Epithelial cell of esophagus (primary cell): ENCODE measurements at regions not wholly inside any gene's neighbourhood (a gene's known extent, or its start where the extent isn't known, plus 50 kb on each side); places are given as distances from the start of the nearest gene placed in this dataset.
"Not testable (repeated sequence)": the region's sequence is repeated elsewhere in the genome, so short reads cannot be mapped to it uniquely, and the experiment has no call there.

Experiments
- DNase-seq: peaks from one replicate; pipeline ENCODE4 v3.0.0; 2010; ENCODE audit warnings: low read depth
- H3K4me3 ChIP-seq: 2 replicates; pipeline ENCODE4 v1.5.1; 2011; ENCODE audit warnings: mild to moderate bottlenecking, low read length, control low read depth
- TF ChIP-seq, protein P1 (sequence below): IDR thresholded peaks from 2 replicates; pipeline ENCODE4 v1.5.1; 2011; ENCODE audit warnings: low read depth, mild to moderate bottlenecking, low read length, control low read depth, inconsistent platforms; ENCODE audit not compliant: insufficient read depth; ENCODE audit errors: missing control alignments

DNA sequence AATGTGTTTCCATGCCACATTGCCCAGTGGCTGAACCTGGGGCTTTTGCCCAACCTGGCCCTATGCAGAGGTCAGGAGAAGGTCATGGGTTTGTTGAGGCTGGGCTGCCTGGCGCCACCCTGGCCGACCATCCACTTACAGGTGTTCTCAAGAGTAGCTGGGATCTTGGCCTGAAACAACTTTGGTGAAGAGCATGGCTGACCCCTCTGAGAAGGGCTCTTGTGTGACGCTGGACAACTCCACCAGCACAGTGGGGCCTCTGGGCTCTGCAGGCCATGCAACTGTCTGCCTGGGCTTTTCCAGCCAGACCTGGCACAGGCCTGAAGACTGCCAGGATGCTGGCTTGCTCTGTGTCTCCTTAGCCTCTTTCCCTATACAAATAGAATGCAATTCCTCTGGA is 76.4 kb upstream of the ZNG1B start:
- DNase-seq = no peak
- TF ChIP-seq, protein P1, sequence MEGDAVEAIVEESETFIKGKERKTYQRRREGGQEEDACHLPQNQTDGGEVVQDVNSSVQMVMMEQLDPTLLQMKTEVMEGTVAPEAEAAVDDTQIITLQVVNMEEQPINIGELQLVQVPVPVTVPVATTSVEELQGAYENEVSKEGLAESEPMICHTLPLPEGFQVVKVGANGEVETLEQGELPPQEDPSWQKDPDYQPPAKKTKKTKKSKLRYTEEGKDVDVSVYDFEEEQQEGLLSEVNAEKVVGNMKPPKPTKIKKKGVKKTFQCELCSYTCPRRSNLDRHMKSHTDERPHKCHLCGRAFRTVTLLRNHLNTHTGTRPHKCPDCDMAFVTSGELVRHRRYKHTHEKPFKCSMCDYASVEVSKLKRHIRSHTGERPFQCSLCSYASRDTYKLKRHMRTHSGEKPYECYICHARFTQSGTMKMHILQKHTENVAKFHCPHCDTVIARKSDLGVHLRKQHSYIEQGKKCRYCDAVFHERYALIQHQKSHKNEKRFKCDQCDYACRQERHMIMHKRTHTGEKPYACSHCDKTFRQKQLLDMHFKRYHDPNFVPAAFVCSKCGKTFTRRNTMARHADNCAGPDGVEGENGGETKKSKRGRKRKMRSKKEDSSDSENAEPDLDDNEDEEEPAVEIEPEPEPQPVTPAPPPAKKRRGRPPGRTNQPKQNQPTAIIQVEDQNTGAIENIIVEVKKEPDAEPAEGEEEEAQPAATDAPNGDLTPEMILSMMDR = no peak
- H3K4me3 ChIP-seq = no peak overlapping the region

DNA sequence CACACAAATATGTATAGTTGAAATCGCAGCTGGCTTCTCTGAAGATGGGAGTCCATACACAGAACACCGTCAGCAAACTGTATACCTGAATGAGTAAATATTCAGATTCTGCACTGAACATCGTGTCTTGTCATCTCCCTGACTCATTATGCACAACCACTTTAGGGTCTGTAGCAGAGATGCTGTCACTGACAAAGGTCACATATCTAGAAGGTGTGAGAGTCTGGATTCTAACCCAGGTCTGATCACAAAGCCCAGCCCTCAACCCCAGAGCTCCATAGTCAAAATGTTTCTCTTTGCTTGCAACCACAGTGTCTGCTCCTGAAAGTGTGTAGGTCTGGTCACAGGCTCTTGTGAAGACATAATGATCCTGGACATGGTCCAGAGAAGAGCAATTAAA is 78.3 kb upstream of the PAX8 start:
- no peak for DNase-seq
- H3K4me3 ChIP-seq = no peak overlapping the region
- TF ChIP-seq, protein P1 = no peak

DNA sequence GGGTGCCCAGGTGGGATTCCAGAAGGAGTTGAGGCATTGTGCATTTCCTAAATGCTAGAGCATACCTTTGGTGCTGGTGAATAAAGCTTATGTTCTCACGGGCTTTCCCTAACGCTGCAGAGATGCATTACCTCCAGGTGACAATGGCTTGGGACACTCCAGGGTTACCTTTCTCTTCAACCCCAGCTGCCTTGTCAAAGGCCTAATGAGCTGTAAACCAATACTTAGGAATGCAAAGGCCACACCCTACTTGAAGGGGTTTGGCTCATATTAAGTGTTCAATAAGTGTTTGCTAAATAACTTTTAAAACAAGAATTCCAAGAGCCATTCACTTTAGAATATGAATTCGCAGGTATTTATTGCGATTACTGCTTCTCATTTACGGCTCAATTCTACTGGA is 77.6 kb upstream of the PAX8 start:
- DNase-seq = not testable (repeated sequence)

DNA sequence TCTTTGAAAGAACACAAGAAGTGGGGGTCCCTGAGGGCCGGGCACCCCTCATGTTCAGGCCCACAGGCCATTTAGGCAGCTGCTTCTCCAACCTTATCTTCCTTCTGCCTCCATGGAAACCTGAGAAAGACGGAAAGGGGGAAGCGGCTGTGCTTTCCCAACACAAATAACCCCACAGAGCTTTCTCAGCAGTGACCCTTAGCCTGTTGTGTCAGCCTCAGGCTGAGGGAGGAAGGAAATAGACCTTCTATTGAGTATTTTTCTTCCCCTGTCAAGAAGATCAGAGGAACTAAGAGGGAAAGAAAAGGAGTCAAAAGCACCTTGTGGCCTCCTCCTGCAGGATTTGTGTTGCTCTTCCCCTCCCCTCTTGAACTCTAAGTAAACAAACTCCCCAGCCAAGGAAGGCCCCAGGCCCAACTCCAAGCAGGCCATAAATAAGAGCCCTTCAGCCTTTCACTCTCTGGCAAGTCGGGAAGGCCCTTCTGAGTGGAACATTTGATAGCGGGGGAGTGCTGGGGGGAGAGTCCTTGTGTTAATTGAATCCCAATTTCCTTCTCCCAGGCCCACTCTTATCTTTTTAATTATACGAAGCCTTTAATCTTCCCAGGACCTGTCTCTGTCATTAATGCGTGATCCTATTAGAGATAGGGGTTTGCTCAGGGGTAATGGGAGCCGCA is 76.8 kb upstream of the PAX8 start:
- not testable (repeated sequence) for DNase-seq, H3K4me3 ChIP-seq

More for the DNA sequence above, 77.6 kb upstream of the PAX8 start:
- H3K4me3 ChIP-seq = not testable (repeated sequence)

DNA sequence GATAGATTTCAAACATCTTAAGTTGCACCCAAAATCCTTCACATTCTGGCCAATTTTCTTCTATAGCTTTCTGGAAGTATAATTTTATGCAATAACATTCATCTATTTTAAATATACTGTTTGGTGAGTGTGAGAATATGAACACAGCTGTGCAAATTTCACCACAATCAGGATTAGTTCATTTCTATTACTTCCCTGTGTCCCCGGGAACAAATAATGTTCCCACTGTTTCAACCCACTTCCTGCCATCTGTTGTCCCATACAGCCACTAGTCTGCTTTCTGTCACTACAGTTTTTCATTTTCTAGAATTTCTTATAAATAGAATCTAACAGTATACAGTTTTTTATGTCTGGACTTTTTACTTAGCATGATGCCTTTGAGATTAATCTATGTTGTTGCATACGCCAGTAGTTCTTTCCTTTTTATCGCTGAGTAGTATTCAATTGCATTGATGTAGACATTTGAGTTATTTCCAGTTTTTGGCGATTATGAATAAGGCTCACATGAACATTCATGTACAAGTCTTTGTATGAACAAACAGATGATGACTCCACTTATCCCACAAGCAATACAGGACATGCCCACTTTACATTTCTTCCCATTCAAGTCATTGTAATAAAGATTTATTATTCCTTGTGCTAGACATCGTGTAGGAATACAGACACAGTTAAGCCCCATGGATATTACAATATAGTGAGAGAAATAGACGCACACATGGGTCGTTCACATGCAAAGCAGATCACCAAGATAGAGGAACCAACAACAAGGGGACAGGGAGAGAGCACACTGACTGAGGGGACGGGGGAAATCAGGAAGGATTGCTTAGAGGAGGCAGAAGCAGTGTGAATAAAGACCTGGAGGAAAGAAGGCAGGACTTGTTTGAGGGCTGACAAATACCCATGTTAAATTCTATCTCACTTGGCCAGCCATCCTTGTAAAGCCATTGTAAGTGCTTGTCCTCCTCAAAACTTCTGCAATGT is 72.9 kb upstream of the PAX8 start:
- H3K4me3 ChIP-seq = no peak overlapping the region
- TF ChIP-seq, protein P1 = no peak
- no peak for DNase-seq

DNA sequence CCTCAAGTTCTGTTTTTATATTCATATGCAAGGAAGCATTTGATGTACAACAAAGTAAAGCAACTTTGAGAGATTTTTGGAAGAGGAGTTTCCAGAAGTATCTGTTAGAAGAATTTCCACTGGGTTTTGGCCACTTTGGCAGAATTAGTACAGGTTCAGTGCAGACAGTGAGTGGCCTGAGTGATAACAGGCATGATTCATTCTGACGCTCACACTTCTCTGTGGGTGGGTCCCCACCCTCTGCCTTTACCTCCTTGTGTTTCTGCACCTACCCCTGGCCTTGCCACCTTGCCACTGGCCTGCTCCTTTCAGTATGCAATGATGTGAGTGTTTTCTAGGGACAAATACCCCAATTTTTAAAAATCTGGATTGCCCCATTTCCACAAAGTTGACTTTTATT is 65.1 kb upstream of the PAX8 start:
- H3K4me3 ChIP-seq = not testable (repeated sequence)
- peak; percentile 18 for DNase-seq

DNA sequence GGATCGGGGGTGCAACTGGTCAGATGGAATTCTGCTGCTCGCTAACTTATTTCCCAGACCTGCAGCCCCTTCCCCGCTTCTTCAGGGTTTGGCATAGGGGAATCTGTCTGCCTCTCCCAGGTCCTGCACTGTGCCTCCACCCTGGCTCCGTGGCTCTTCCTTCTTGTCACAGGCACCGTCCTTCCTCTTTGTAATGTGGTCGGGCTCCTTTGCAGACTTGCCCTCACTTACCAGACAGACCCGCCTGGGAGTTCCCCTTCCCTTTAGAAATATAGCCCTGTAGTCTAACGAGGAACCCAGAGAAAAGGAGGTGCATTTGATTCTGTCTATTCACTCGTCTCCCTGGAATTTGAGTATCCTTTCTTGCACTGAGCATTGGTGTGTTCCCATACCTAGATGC is 63.9 kb upstream of the PAX8 start:
- H3K4me3 ChIP-seq = no peak overlapping the region
- no peak for DNase-seq
- TF ChIP-seq, protein P1 = no peak

DNA sequence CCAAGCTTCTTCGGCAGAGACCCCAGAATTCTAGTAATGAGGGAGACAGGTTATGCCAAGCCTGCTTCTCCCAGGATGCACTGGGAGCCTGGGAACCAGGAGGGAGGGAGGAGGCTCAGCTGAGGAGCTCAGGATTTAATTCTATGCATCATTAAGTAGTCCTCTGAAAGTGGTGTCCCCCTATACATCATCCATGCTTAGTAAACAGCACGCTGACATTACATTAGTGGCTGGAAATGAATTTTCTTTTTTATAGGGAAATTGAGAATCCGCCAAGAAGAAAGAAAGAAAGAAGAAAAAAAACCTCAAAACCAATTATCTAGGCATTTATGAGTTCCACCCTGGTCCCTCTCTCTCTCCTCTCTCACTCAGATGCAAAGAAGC is 63.1 kb upstream of the PAX8 start:
- H3K4me3 ChIP-seq, DNase-seq: not testable (repeated sequence)

DNA sequence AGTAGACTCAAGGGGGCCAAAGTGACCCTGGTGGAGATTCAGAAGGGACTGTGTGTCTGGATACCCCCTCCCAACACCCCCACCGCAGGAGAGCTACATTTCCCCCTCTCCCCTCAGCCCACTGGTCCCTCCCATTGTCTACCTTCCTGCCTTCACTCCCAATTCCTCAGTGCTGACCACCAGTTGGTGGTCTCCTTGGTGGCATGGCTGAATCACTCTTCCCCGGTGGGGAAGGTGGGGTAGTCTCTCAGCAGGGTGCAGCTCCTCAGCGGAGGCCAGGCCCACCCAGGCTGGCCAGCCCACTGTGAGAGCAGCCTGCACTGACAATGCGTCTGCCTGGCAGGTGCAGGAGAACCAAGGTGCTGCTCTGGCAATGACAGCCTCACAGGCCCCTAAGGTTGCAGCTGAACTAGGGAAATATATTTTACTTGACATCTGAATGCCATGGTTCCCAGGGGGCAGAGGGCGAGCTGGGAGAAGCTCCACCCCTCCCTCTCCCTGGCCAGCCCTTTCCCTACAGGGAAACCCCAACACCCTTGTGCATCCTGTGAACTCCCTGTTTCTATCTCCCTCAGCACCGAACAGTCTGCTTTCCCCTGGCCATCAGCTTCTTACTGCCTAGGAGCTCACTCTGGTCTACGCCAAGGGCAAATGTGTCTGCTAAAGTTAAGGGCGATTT is 62.6 kb upstream of the PAX8 start:
- no peak overlapping the region for H3K4me3 ChIP-seq
- DNase-seq = no peak
- TF ChIP-seq, protein P1 = no peak
